Osteocyte (in vitro differentiated cells): ENCODE measurements at regions not wholly inside any gene's neighbourhood (a gene's known extent, or its start where the extent isn't known, plus 50 kb on each side); places are given as distances from the start of the nearest gene placed in this dataset.

Source experiments
- DNase-seq: peaks from one replicate; pipeline ENCODE4 v3.0.0; 2021; ENCODE audit warnings: mixed read lengths; ENCODE audit not compliant: unreplicated experiment; ENCODE audit errors: extremely low spot score
- H3K27ac Mint-ChIP-seq: one replicate; pipeline ENCODE4 v1.8.0; 2021; ENCODE audit warnings: mild to moderate bottlenecking, mixed read lengths; ENCODE audit not compliant: unreplicated experiment
- H3K27me3 Mint-ChIP-seq: one replicate; pipeline ENCODE4 v1.8.0; 2021; ENCODE audit warnings: mixed read lengths; ENCODE audit not compliant: unreplicated experiment
- H3K36me3 Mint-ChIP-seq: one replicate; pipeline ENCODE4 v1.8.0; 2021; ENCODE audit warnings: mixed read lengths; ENCODE audit not compliant: unreplicated experiment
- H3K4me1 Mint-ChIP-seq: one replicate; pipeline ENCODE4 v1.8.0; 2021; ENCODE audit warnings: mixed read lengths; ENCODE audit not compliant: unreplicated experiment
- H3K4me3 Mint-ChIP-seq: one replicate; pipeline ENCODE4 v1.8.0; 2021; ENCODE audit warnings: mild to moderate bottlenecking, moderate library complexity, mixed read lengths; ENCODE audit not compliant: unreplicated experiment
- H3K9me3 Mint-ChIP-seq: one replicate; pipeline ENCODE4 v1.8.0; 2021; ENCODE audit warnings: mixed read lengths; ENCODE audit not compliant: unreplicated experiment
- CTCF ChIP-seq: fragments of 200-600 bp; sonication (generic); IDR thresholded peaks from 2 replicates; pipeline ENCODE4 v1.5.0; 2021; ENCODE audit warnings: antibody characterized with exemption, mild to moderate bottlenecking, moderate library complexity

GRCh38 chr3:144912968-144913367 is 941.3 kb downstream of the DIPK2A start:
- Mint-ChIP-seq H3K9me3 (peaks cover 7% of the 10 kb centered on the region), H3K27ac (no peak overlapping the region), H3K36me3 (no peaks in the 10 kb centered on the region), H3K4me3 (no peak overlapping the region), H3K27me3 (peaks cover 3% of the 10 kb centered on the region), H3K4me1 (no peaks in the 10 kb centered on the region)
- TF ChIP-seq CTCF = no peak
- DNase-seq = no peak

DNA sequence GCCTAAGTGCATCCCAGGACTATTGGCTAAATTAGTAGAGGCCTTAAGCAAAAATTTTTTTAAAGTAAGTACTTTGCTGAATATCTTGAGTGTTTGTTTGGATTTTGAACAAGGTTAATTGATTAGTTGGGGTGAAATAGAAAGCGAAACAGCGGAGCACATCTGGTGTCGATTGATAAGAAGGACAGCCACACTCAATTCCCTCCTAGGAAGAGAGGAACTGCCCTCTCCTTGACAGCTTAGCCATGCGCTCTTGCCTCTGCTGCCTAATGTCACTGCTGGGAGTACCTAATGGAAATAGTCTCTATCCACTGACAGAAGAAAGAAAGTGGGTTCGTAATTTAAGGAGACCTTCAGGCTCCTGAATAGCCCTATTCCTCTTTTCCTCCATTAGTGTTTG is 943.6 kb downstream of the DIPK2A start:
- no peak for TF ChIP-seq CTCF

GRCh38 chr3:144921710-144922109 is 950.1 kb downstream of the DIPK2A start:
- no peaks in the 10 kb centered on the region for H3K9me3 Mint-ChIP-seq
- peaks cover 25% of the 10 kb centered on the region for H3K27me3 Mint-ChIP-seq
- no peaks in the 10 kb centered on the region for H3K36me3 Mint-ChIP-seq
- H3K4me1 Mint-ChIP-seq = peaks cover 6% of the 10 kb centered on the region
- no peak for DNase-seq
- H3K4me3 Mint-ChIP-seq = no peak overlapping the region
- TF ChIP-seq CTCF = no peak
- no peak overlapping the region for H3K27ac Mint-ChIP-seq

More for the DNA sequence above, 943.6 kb downstream of the DIPK2A start:
- Mint-ChIP-seq H3K27ac (no peak overlapping the region), H3K4me3 (no peak overlapping the region), H3K9me3 (peaks cover 3% of the 10 kb centered on the region), H3K36me3 (no peaks in the 10 kb centered on the region), H3K4me1 (no peaks in the 10 kb centered on the region), H3K27me3 (peaks cover 10% of the 10 kb centered on the region)
- DNase-seq = no peak

- no peak overlapping the region for H3K4me3 Mint-ChIP-seq
- no peaks in the 10 kb centered on the region for H3K9me3 Mint-ChIP-seq
- H3K36me3 Mint-ChIP-seq = no peaks in the 10 kb centered on the region
- peaks cover 23% of the 10 kb centered on the region for H3K27me3 Mint-ChIP-seq
- DNase-seq = no peak
- H3K27ac Mint-ChIP-seq = no peak overlapping the region
- H3K4me1 Mint-ChIP-seq = peaks cover 6% of the 10 kb centered on the region
- no peak for TF ChIP-seq CTCF
These were observed 951.6 kb downstream of the DIPK2A start for GRCh38 chr3:144923046-144923775.

DNA sequence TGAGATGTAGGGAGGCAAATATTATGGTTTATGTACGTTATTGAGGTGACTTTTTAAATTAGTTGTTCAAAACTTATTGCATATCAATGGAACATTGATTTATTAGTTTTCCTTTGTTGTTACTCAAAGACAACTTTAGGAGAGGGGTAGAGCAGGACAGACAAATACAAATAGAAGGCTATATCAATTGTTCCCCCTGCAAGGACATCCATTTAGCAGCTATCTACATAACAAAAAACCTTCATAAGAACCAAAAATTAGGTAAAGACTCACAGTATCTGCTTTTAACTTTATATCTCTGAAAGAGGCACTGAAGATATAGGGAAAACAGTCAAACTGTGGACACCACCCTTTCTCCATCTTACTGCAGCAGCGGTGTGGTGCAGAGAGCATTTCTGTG is 958.8 kb downstream of the DIPK2A start:
- H3K4me1 Mint-ChIP-seq = no peaks in the 10 kb centered on the region
- no peak overlapping the region for H3K4me3 Mint-ChIP-seq
- peaks cover 4% of the 10 kb centered on the region for H3K27me3 Mint-ChIP-seq
- H3K27ac Mint-ChIP-seq = no peak overlapping the region
- H3K9me3 Mint-ChIP-seq = peaks cover 14% of the 10 kb centered on the region
- no peak for DNase-seq
- H3K36me3 Mint-ChIP-seq = no peaks in the 10 kb centered on the region
- TF ChIP-seq CTCF = no peak
